Peyer's patch (tissue), 4 donors: ENCODE measurements at regions not wholly inside any gene's neighbourhood (a gene's known extent, or its start where the extent isn't known, plus 50 kb on each side); places are given as distances from the start of the nearest gene placed in this dataset.

ENCODE experiments used
- DNase-seq, 3 donors: peaks; one replicate each; pipeline ENCODE4 v3.0.0-alpha.2; 2017 to 2019
- H3K27ac ChIP-seq, 4 donors: fragments of 200-600 bp; sonication (generic); one replicate each; pipeline ENCODE4 v1.5.1; 2016 to 2019
- H3K27me3 ChIP-seq, 2 donors: fragments of 200-600 bp; sonication (generic); one replicate each; pipeline ENCODE4 v1.5.1; 2019
- H3K36me3 ChIP-seq, 3 donors: fragments of 200-600 bp; sonication (generic); one replicate each; pipeline ENCODE4 v1.5.1; 2016 to 2019
- H3K4me1 ChIP-seq, 4 donors: fragments of 200-600 bp; sonication (generic); one replicate each; pipeline ENCODE4 v1.5.1; 2016 to 2019
- H3K4me3 ChIP-seq, 4 donors: fragments of 200-600 bp; sonication (generic); 1 replicate in 3 of 4; 2 replicates in 1 of 4; pipeline ENCODE4 v1.5.1; 2016 to 2019; ENCODE audit warnings: mild to moderate bottlenecking in 1 of 4
- H3K9me3 ChIP-seq, 4 donors: fragments of 200-600 bp; sonication (generic); one replicate each; pipeline ENCODE4 v1.5.1; 2016 to 2019; ENCODE audit warnings: mild to moderate bottlenecking in 1 of 4
- POLR2A ChIP-seq, 2 donors: fragments of 450-650 bp; IDR thresholded peaks; one replicate each; pipeline ENCODE4 v1.5.1; 2017; ENCODE audit warnings: antibody characterized with exemption in 2 of 2, mild to moderate bottlenecking in 2 of 2, moderate library complexity in 2 of 2
- TF ChIP-seq, protein P1 (sequence below), 6 experiments: fragments of 450-650 bp in 4 of 6; fragments of 200-600 bp in 2 of 6; sonication (generic) in 1 of 6; IDR thresholded peaks; one replicate each; pipeline ENCODE4 v1.5.1; 2017 to 2019; ENCODE audit warnings: antibody characterized with exemption in 6 of 6, mild to moderate bottlenecking in 3 of 6, moderate library complexity in 1 of 6

DNA sequence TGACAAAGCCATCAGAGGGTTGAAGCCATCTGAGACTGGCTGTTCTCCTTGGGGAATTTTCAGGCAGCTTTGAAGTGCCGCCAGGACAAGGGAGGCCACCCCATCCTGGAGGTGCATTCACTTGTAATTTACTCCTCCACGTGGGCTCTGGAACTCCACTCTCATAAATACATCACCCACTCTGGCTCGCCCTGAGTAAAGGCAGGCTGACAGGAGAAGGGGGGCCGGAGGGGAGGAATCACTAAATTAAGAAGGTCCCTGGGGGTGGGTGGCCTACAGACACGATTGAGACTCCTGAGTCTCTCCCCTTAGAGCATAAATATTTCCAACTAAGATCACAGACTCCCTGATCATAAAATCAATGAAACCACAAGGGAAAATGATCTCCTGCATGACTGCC is 56.3 kb upstream of the HNF1B start:
- TF ChIP-seq, protein P1, sequence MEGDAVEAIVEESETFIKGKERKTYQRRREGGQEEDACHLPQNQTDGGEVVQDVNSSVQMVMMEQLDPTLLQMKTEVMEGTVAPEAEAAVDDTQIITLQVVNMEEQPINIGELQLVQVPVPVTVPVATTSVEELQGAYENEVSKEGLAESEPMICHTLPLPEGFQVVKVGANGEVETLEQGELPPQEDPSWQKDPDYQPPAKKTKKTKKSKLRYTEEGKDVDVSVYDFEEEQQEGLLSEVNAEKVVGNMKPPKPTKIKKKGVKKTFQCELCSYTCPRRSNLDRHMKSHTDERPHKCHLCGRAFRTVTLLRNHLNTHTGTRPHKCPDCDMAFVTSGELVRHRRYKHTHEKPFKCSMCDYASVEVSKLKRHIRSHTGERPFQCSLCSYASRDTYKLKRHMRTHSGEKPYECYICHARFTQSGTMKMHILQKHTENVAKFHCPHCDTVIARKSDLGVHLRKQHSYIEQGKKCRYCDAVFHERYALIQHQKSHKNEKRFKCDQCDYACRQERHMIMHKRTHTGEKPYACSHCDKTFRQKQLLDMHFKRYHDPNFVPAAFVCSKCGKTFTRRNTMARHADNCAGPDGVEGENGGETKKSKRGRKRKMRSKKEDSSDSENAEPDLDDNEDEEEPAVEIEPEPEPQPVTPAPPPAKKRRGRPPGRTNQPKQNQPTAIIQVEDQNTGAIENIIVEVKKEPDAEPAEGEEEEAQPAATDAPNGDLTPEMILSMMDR (IDR thresholded peaks at IDR 0.05), result no peak
- no peak for TF ChIP-seq POLR2A (IDR thresholded peaks at IDR 0.05)
- DNase-seq, result no peak
- H3K4me3 ChIP-seq, result no peak overlapping the region
- H3K27me3 ChIP-seq, result no peaks in the 10 kb centered on the region
- no peaks in the 10 kb centered on the region for H3K4me1 ChIP-seq
- H3K9me3 ChIP-seq, result no peaks in the 10 kb centered on the region
- H3K36me3 ChIP-seq, result no peaks in the 10 kb centered on the region
- H3K27ac ChIP-seq, result no peak overlapping the region

DNA sequence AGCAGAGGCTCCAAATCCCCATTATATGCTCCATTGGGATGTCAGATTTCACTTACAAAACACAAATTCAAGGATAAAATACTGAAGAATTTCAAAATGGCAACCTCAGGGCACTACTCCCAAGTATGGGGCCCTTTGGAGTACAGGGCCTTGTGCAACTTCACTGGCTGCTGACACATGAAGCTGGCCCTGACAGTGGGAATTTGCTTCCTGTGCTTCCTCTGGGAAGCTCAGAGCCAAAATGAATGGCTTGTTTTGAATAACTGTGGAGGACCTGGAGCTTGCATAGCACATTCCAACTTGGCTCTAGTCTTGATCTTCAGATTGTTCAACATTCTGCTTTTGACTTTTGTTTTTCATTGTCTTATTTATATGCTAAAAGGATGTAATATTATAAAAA is 52.3 kb upstream of the HNF1B start:
- Histone ChIP-seq H3K36me3 (no peaks in the 10 kb centered on the region), H3K27me3 (no peaks in the 10 kb centered on the region), H3K27ac (no peak overlapping the region), H3K9me3 (no peaks in the 10 kb centered on the region), H3K4me1 (no peaks in the 10 kb centered on the region), H3K4me3 (no peak overlapping the region)
- TF ChIP-seq POLR2A (IDR thresholded peaks at IDR 0.05), result no peak
- TF ChIP-seq, protein P1 (IDR thresholded peaks at IDR 0.05), result no peak
- no peak for DNase-seq

DNA sequence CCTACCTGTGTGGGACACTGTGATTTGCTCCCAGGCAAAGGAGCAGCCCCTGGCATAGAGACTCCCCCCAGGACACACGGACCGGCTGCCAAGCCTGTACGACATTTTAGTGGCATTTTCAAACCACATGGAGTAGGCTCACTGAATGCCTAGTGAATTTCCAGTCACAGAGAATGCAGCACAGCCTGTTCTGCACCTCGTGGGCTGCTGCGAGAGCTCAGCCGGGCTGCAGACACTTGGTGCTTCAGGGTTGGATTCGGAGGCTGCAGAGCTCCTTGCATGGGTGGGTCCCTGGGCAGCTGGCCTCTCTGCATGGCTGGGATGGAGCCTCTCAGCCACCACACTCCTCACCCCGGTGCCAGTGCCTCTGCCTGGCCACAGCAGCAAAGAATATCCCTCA is 51.2 kb upstream of the HNF1B start:
- H3K4me1 ChIP-seq, result no peaks in the 10 kb centered on the region
- H3K4me3 ChIP-seq, result no peak overlapping the region
- H3K36me3 ChIP-seq, result no peaks in the 10 kb centered on the region
- no peak overlapping the region for H3K27ac ChIP-seq
- TF ChIP-seq POLR2A (IDR thresholded peaks at IDR 0.05), result no peak
- TF ChIP-seq, protein P1 (IDR thresholded peaks at IDR 0.05), result no peak
- no peak for DNase-seq
- no peaks in the 10 kb centered on the region for H3K9me3 ChIP-seq
- H3K27me3 ChIP-seq, result no peaks in the 10 kb centered on the region
